Kidney tubule cell (primary cell): ENCODE measurements at regions not wholly inside any gene's neighbourhood (a gene's known extent, or its start where the extent isn't known, plus 50 kb on each side); places are given as distances from the start of the nearest gene placed in this dataset.
"Not testable (repeated sequence)": the region's sequence is repeated elsewhere in the genome, so short reads cannot be mapped to it uniquely, and the experiment has no call there.

ENCODE experiments used
- DNase-seq: peaks from one replicate; pipeline ENCODE4 v3.0.0-alpha.2; 2018; ENCODE audit warnings: low spot score

GRCh38 chr5:2533848-2534247, 217.6 kb downstream of the IRX2 start:
- not testable (repeated sequence) for DNase-seq

GRCh38 chr5:2532809-2533208, 218.7 kb downstream of the IRX2 start:
- no peak for DNase-seq

- no peak for DNase-seq
These were observed 220.2 kb downstream of the IRX2 start for GRCh38 chr5:2531318-2531717.

GRCh38 chr5:2530609-2531008, 220.9 kb downstream of the IRX2 start:
- no peak for DNase-seq

DNA sequence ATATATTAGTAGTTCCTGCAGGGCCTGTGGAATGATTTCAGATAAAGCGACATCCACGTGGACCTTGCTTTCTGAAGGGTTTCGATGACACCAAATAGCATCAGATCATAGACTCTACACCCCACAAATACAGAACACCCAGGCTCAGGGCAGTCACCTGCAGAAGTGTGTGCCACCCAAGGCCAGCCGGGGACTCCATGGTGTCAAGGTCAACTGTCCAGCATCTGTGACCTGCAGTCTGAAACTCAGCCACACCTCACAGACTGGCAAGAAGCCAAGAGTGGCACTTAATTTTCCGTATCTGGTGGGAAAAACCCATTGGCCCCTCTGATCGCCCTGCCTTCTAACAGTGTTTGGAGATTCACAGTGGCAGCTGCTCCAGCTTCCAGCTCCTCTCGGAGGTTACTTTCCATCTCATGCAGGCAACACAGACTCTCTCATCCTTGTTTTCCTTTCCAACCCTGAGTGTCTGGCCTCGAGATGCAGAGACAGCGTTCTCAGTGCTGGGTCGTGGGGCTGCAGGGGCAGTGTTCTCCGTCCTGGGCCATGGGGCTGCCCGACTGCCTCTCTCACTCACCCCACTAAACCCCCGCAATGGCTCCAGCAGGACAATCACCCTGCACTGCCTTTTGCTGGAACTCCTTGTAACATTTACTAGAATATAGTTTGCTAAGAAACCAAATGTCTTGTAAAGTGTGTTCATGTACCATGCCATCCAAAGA, 221.9 kb downstream of the IRX2 start:
- DNase-seq, result no peak

GRCh38 chr5:2525351-2525750, 226.1 kb downstream of the IRX2 start:
- DNase-seq, result no peak

- DNase-seq, result no peak
These were observed 226.9 kb downstream of the IRX2 start for GRCh38 chr5:2524620-2525019.

DNA sequence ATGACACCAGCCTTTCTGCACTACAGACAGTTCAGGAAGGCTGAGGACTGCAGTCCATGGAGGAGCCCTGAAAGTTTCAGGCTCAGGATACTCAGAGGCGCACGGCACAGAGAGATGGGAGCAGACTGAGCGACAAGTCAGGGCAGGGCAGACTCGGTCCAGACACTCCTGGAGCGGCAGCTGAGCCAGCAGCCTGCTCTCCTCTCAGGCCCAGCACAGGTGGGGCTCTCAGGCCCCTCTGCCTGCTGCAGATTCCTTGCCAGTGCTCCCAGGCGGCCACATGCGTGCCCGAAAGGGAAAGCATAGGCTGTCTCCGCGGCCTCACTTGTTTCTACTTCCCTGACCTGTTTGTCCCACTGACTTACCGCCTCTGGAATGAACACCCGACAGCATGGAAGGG, 228.3 kb downstream of the IRX2 start:
- DNase-seq, result no peak

DNA sequence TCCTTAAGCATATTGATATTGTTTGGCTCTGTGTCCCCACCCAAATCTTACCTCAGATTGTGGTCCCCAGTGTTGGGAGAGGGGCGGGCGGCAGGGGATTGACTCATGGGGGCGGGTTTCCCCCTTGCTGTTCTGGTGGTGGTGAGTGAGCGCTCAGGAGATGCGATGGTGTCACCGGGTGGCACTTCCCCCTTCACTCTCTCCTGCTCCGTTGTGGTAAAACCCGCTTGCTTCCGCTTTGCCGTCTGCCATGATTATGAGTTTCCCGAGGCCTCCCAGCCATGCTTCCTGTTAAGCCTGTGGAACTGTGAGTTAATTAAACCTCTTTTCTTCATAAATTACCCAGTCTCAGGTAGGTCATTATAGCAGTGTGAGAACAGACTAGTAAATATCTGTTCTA, 229.1 kb downstream of the IRX2 start:
- no peak for DNase-seq

GRCh38 chr5:2519153-2519552, 232.3 kb downstream of the IRX2 start:
- DNase-seq, result no peak

DNA sequence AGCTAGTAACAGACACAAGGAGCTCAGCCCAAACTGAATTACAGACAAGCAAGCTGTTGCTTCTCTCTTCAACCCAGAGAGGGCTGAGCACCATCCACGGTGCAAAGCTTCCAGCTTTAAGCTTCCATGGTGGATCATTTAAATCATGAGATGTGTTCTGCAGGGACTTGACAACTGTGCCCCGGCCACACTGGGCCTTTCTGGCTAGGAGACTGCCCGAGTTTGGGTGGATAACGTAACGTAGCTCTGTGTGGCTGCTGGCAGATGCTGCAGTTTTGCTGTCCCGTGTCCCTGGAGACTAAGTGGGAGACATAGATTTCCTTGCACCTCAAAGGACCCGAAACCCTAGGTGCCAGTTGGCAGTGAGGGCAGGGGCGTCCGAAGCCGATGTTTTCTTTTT, 234.0 kb downstream of the IRX2 start:
- no peak for DNase-seq

DNA sequence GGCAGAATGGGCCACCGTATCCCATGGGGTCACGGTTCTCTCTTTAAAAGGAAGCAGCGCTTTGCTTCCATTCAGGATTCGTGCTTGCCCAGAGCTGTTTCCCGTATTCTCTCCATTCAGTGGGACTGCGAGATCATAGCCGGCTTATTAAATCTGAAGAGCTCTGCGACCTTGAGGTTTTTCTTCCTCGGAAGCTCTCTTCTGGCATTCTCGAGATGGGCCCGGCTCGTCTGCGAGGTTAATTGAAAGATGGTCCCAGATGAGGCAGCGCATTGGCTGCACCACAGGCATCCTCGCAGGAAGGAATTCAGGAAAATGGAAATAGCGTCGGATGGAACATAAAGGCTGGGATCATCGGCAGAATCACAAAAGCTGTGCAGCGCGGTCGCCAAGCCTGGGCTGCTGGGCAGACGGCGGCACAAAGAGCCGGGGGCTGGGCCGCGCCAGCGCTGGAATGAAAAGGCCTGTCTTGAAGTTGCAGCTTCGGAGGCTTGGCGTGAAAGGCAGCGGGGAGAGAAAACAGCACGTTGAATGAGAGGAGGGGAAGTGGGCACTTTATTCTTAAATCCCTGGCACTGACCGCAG, 236.2 kb downstream of the IRX2 start:
- DNase-seq, result no peak

GRCh38 chr5:2514484-2514883, 237.0 kb downstream of the IRX2 start:
- no peak for DNase-seq

DNA sequence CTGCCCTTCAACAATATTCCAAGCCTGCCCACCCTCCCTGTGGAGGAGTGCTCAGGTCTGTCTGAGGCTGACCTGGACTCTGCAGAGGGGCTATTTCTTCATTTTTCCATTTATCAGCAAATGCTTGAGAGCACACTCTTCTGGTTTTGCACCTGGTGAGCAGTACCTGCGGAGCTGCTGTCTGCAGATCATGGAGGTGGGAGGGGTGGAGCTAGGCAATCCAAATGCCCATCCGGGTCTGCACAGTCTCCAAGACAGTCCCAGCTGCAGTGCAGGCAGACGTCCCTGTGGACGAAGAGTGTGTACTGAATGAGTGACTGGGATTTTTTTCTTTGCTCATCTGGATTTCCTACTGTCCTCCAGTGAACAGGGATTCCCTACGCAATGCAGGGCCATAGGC, 239.8 kb downstream of the IRX2 start:
- DNase-seq, result no peak

GRCh38 chr5:2511126-2511525, 240.4 kb downstream of the IRX2 start:
- no peak for DNase-seq

DNA sequence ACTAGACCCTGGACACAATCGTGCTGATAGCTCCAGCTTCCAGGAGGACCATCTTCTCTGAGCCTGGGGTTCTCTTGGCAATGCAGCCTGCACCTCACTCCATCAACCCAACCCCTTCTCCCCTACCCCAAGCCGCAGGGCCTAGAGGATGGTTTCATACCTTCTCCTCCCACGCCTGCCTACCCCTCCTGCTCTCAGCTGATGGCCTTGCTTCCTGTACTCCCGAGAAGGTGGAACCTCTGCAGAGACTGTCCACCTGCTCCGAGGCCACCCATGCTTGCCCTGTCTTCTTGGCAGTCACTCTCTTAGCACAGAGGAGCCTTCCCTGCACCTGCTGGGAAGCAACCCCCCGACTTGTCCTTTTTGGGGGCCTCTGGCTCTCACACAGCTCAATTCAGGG, 241.9 kb downstream of the IRX2 start:
- DNase-seq, result no peak

DNA sequence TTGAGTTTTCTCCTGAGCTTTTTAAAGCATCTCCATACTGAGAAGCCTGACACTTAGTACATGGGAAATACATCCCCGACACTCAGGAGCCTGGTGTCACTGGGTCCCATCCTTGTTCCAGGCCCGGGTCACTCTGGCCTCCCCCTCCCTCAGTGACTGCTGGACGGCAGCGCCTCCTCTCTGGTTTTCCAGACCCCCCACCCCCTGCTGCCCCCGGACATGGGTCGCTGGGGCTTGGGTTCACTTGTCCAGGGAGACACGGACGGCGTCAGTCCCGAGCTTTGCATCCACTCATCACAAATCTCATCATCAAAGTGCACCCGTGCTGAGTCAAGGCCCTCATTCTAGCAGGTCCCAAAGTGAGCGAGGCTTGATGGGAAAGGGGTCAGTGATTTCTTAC, 243.0 kb downstream of the IRX2 start:
- no peak for DNase-seq

DNA sequence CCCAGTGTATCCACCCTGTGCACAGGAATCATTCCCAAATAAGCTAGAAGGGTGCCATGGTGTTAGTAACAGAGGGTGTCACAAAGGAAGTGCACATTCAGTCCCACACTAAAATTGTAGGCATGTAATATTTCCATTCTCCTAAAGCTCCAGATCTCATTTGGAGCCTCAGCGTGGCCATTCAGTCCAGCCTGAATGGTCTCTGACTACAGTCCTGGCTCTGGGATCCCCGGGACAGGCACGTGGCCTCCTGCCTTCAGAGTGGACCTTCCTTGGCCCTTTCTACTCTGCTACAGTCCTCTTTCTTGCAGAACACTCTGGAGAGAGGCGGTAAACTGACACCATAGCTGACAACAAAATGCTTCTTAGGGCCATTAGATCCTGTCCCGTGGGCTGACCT, 243.9 kb downstream of the IRX2 start:
- DNase-seq, result no peak

DNA sequence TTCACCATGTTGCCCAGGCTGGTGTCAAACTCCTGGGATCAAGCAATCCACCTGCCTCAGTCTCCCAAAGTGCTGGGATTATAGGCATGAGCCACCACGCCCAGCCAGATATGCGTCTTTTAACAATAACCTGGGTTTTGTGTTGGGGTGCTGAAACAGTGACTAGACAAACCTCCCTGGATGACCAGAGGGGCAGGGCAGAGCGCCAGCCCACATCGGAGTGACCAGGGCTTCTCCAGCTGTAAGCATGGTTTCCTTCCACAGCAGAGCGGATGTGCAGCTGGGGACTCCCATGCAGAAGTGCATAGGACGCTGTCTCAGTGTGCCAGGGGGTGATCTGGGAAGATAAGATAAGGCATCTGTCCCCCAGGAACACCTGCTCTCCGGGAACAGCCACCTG, 244.9 kb downstream of the IRX2 start:
- no peak for DNase-seq

- no peak for DNase-seq
These were observed 246.3 kb downstream of the IRX2 start for GRCh38 chr5:2505217-2505616.

DNA sequence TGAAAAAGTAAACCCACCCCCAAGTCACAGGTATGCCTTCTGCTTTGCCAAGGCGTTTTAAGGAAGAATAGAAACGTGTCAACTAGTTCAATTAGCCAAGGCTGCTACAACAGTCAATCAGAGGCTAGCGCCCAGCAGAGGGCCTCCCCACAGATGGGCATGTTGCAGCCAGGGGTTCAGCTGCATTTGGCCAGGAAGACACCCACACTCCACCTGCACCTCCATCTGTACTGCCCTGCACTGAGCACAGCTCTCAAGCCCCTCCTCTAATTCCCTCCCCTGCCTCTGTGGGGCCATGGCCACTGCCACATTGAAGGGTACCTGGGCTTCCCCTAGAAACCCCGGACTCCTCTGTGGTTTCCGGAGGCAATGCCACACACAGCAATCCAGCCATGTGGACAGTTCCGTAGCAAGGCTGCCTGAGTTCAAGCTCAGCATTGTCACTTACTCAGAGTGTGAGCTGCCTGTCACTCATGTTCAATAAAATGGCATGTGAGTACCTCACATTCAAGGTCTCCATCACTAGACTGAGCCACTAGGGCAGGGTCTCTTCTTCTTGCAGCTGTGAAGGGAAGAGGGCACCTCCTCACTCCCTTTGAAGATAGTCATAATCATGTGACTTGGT, 248.4 kb downstream of the IRX2 start:
- DNase-seq, result no peak

DNA sequence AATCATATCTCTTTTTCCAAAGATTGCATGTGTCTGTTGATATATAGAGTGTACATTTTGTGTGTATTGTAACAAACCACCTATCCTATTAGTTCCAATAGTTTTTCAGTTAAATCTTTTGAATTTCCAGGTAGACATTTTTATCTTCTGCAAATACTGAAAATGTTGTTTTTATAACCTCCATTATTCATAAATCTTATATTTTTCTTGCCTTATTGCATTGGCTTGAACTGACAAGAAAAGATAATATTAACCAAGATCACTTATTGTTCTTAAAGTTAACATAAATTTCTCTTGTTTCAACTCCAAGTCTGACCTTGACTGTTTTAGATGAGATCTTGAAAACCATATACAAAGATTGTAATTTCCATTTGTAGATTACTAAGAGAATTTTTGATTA, 251.6 kb downstream of the IRX2 start:
- no peak for DNase-seq

- DNase-seq, result no peak
These were observed 254.6 kb downstream of the IRX2 start for GRCh38 chr5:2496891-2497290.

GRCh38 chr5:2496126-2496525, 255.4 kb downstream of the IRX2 start:
- DNase-seq, result no peak
